Effector CD8-positive, alpha-beta T cell (primary cell): ENCODE measurements at regions not wholly inside any gene's neighbourhood (a gene's known extent, or its start where the extent isn't known, plus 50 kb on each side); places are given as distances from the start of the nearest gene placed in this dataset.
"Not testable (repeated sequence)": the region's sequence is repeated elsewhere in the genome, so short reads cannot be mapped to it uniquely, and the experiment has no call there.

ENCODE experiments used
- DNase-seq: peaks from one replicate; lab custom pipeline; 2025; lab: John Stamatoyannopoulos, UW

- no peak for DNase-seq
Measured at GRCh38 chr4:81375745-81376144, 96.0 kb downstream of the RASGEF1B start.

- no peak for DNase-seq
Measured at GRCh38 chr4:81369886-81370285, 101.8 kb downstream of the RASGEF1B start.

GRCh38 chr4:81366779-81367178, 104.9 kb downstream of the RASGEF1B start:
- DNase-seq, result no peak

GRCh38 chr4:81360737-81361136, 111.0 kb downstream of the RASGEF1B start:
- DNase-seq, result no peak

GRCh38 chr4:81359207-81359606, 112.5 kb downstream of the RASGEF1B start:
- DNase-seq, result no peak

GRCh38 chr4:81358154-81358553, 113.6 kb downstream of the RASGEF1B start:
- DNase-seq, result no peak

- DNase-seq, result no peak
Measured at GRCh38 chr4:81356621-81357020, 115.1 kb downstream of the RASGEF1B start.

- no peak for DNase-seq
Measured at GRCh38 chr4:81355136-81355535, 116.6 kb downstream of the RASGEF1B start.

GRCh38 chr4:81353861-81354260, 117.8 kb downstream of the RASGEF1B start:
- DNase-seq, result no peak

DNA sequence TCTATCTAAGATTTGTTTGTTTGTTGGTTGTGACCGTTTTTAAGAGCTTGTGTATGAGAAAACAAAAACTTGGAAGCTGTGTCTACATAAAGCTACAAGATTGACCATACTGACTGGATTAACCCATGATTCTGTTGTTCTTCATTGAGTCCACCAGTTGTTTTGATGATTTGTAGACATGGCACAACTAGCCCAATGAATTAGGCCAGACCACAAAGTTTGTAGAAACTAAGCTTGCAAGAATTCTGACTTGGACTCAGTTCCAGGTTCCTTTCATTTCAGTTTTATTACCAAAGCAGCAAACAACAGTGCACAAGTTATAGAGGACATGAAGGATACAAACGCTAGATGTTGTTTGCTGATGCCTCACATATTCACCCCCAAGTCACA, 119.3 kb downstream of the RASGEF1B start:
- DNase-seq, result no peak

GRCh38 chr4:81351654-81352445, 119.9 kb downstream of the RASGEF1B start:
- peak; percentile 25 for DNase-seq

DNA sequence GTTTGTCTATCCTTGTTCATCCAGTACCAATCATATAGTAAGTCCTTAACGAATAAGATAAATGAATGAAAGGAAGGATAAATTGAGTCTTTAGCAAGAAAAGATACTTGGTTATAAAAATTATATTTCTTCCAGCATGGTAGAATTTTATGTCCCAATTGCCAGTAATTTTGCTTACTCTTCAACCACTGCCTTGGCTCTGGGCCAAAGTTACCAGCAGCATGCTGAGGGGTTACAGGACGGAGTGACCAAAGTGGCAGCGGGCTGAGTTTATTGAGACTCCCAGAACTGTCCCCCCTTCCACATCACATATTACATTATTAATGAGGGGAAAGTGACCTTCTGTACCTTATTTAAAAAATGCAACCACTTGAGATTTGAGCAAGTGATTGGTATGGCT, 121.7 kb downstream of the RASGEF1B start:
- no peak for DNase-seq

GRCh38 chr4:81348778-81349094, 123.0 kb downstream of the RASGEF1B start:
- DNase-seq, result no peak

DNA sequence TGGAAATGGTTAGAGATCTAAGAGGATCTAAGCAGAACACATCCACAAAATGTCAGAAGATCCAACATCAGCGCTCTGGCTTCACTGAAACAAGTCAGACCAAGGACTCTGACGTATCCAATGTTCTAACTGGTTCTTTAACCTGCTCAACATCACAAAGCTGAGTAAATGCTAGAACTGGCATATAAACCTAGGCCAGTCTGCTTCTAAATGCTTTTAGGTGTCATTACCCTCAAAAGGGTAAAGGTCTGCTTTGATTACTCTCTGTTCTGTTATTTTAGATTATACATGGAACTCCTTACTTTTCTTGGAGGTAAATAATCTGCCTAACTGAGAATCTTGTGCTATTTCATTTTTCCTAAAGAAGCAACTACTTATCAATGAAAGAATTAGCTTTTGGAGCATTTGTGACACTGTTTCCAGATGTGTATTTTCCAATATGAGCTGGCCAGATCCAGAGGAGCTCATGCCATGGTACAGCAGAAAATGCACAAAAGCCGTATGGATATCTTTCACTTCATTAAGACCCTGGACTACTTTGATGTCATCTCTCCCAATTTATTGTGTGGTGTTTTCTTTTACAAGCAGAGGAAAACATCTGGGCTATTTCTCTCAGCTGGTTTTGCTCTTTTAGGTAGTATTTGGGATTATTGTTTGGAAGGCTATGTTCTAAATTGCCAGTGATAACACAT, 123.5 kb downstream of the RASGEF1B start:
- no peak for DNase-seq

DNA sequence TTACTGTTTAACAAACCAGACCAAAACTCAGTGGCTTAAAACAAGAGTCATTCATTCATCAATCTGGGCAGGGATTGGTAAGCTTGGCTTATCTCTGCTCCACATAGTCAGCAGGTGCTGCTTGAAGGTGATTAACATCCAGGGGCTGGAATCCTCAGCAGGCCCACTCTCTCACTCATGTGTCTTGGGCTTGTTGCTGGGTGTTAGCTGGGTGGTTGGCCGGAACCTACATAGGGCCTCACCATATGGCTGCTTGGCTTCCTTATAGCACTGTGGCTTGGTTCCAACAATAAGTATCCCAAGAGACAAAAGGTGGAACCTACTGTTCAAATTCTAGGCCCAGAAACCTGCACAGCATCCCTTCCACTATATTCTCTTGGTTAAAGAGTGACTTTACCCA, 125.0 kb downstream of the RASGEF1B start:
- DNase-seq, result no peak

DNA sequence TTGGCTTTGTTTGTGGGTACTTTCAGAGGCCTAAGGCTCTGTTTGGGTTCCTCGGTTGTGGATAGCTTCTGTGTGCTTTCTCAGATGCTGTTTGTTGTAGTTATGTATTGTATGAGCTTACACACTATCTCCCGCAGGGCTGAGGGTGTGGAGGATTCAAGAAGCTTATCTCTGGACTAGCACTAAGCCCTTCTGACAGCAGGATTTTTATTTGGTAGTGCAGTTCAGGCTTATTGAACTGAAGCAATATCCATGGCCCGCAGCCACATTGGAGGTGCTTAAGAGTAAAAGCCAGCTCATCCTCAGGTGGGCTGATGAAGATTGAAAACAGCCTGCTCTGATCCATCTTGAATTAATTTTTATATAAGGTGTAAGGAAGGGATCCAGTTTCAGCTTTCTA, 128.2 kb downstream of the RASGEF1B start:
- DNase-seq, result no peak

DNA sequence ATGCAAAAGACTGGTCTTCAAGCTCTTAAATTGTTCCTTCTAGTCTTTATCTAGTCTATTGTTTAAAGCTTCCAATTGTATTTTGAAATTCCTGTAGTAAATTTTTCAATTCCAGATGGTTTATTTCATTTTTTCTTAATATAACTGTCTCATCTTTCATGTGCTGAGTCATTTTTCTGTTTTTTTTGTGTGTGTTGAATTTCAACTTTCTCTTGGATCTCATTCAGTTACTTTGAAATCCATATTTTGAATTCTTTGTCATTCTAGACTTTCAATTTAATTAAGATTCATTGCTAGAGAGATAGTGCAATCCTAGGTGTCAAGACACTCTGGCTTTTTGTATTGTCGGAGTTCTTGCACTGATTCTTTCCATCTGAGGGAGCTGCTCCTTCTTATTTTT, 128.0 kb upstream of the PRKG2 start:
- DNase-seq, result no peak

DNA sequence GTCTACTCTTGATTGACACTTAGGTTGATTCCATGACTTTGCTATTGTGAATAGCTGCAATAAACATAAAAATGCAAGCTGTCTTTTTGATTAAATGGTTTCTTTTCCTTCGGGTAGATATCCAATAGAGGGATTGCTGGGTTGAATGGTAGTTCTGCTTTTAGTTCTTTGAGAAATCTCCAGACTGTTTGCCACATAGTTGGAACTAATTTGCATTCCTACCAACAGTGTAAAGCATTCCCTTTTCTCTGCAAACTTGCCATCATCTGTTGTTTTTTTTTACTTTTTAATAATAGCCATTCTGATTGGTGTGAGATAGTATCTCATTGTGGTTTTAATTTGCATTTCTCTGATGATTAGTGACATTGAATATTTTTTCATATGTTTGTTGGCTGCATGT, 122.2 kb upstream of the PRKG2 start:
- no peak for DNase-seq

GRCh38 chr4:81335122-81335912, 120.3 kb upstream of the PRKG2 start:
- DNase-seq, result no peak

GRCh38 chr4:81330018-81330417, 115.0 kb upstream of the PRKG2 start:
- DNase-seq, result no peak

GRCh38 chr4:81326581-81326980, 111.6 kb upstream of the PRKG2 start:
- DNase-seq, result no peak

DNA sequence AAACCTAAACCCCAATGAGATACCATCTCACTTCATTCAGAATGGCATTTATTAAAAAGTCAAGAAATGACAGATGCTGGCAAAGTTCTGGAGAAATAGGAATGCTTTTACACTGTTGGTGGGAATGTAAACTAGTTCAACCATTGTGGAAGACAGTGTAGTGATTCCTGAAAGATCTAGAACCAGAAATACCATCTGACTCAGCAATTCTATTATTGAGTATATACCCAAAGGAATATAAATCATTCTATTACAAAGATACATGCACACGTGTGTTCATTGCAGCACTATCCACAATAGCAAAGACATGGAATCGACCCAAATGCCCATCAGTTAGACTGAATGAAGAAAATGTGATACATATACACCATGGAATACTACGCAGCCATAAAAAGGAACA, 109.6 kb upstream of the PRKG2 start:
- DNase-seq, result not testable (repeated sequence)

DNA sequence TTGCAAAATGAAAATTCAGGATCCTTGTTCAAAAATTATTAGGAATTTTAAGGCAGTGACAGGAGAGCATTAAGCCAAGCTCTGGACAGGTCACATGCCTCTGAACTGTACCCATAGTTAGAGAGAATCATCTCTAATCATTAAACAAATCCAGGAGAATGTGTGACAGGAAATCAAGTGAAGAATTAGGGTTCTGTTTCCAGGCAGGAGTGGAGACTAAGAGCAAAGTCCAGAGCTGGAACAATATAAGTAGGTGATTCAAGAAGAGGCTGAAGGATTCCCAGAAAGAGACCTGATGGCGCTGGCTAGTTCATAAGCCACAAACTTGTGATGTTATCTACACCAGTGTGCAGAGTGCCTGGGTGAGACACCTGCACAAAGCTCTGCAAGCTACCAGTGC, 104.6 kb upstream of the PRKG2 start:
- DNase-seq, result no peak
